ENCODE measurements at regions not wholly inside any gene's neighbourhood (a gene's known extent, or its start where the extent isn't known, plus 50 kb on each side); places are given as distances from the start of the nearest gene placed in this dataset.

DNA sequence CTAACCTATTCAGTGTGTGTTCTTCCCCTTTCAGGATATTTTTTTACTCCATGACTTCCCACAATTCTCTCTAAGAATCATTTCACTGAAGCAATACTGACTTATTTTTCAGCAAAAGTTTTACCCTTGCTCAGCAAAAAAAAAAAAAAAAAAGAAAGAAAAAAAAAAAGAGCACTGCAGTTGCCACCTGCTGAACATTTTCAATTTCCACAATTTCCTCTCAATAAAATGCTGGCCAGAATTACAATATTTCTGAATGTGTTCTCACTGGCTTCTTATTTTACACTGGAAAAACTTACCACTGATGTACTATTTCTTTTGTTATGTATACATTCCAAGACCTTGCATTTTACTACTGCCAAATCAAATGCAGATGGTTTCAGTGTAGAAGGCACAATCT lies 210.4 kb downstream of the PAPSS1 start:
- TF ChIP-seq, protein P1, sequence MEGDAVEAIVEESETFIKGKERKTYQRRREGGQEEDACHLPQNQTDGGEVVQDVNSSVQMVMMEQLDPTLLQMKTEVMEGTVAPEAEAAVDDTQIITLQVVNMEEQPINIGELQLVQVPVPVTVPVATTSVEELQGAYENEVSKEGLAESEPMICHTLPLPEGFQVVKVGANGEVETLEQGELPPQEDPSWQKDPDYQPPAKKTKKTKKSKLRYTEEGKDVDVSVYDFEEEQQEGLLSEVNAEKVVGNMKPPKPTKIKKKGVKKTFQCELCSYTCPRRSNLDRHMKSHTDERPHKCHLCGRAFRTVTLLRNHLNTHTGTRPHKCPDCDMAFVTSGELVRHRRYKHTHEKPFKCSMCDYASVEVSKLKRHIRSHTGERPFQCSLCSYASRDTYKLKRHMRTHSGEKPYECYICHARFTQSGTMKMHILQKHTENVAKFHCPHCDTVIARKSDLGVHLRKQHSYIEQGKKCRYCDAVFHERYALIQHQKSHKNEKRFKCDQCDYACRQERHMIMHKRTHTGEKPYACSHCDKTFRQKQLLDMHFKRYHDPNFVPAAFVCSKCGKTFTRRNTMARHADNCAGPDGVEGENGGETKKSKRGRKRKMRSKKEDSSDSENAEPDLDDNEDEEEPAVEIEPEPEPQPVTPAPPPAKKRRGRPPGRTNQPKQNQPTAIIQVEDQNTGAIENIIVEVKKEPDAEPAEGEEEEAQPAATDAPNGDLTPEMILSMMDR (IDR thresholded peaks at IDR 0.05; ENCODE audit: borderline replicate concordance, extremely low read depth, insufficient read depth) = no peak
- H3K4me1 ChIP-seq (ENCODE audit: control insufficient read depth in 2 of 3, insufficient read depth in 2 of 3, low read depth in 1 of 3, low read length in 3 of 3) = no peaks in the 10 kb centered on the region
- no peak overlapping the region for H3K9ac ChIP-seq (ENCODE audit: low read length in 3 of 3)
- intact Hi-C loops (cut with DNase I) = no loop called here
- H3K36me3 ChIP-seq (ENCODE audit: control insufficient read depth in 2 of 3, insufficient read depth in 3 of 3, low read length in 3 of 3) = no peaks in the 10 kb centered on the region
- DNase-seq = no peak
- H3K9me3 ChIP-seq (ENCODE audit: control insufficient read depth in 2 of 3, insufficient read depth in 1 of 3, low read length in 3 of 3) = no peaks in the 10 kb centered on the region
- H3K27me3 ChIP-seq (ENCODE audit: control insufficient read depth, insufficient read depth, low read length) = no peaks in the 10 kb centered on the region
- no peak overlapping the region for H3K27ac ChIP-seq (ENCODE audit: low read depth in 2 of 2, low read length in 2 of 2)
- H3K4me3 ChIP-seq (ENCODE audit: low read length in 3 of 3) = no peak overlapping the region
- no peak for FAIRE-seq

DNA sequence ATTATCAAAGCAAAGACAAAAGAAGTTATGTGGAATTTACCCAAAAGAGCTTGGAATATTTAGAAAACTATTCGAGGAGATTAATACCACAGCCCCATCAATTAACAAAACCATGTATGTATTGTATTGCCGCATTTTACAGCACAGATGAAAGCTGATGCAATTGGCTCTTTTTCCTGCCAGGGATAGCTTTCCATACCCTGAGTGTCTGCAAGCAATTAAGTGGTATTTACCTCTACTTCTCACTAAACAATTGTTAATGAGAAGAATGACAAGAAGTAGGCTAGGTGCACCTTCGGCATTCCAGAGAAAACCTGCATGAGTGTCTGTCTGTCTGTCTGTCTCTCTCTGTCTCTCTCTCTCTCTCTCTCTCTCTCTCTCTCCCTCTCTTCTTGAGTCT lies 219.5 kb downstream of the PAPSS1 start:
- no peak overlapping the region for H3K9ac ChIP-seq (ENCODE audit: low read length in 3 of 3)
- H3K4me3 ChIP-seq (ENCODE audit: low read length in 3 of 3) = no peak overlapping the region
- no peaks in the 10 kb centered on the region for H3K9me3 ChIP-seq (ENCODE audit: control insufficient read depth in 2 of 3, insufficient read depth in 1 of 3, low read length in 3 of 3)
- H3K36me3 ChIP-seq (ENCODE audit: control insufficient read depth in 2 of 3, insufficient read depth in 3 of 3, low read length in 3 of 3) = no peaks in the 10 kb centered on the region
- intact Hi-C loops (cut with DNase I) = no loop called here
- no peaks in the 10 kb centered on the region for H3K27me3 ChIP-seq (ENCODE audit: control insufficient read depth, insufficient read depth, low read length)
- no peak for DNase-seq
- no peaks in the 10 kb centered on the region for H3K4me1 ChIP-seq (ENCODE audit: control insufficient read depth in 2 of 3, insufficient read depth in 2 of 3, low read depth in 1 of 3, low read length in 3 of 3)
- TF ChIP-seq, protein P1 (IDR thresholded peaks at IDR 0.05; ENCODE audit: borderline replicate concordance, extremely low read depth, insufficient read depth) = no peak
- no peak for FAIRE-seq
- no peak overlapping the region for H3K27ac ChIP-seq (ENCODE audit: low read depth in 2 of 2, low read length in 2 of 2)

DNA sequence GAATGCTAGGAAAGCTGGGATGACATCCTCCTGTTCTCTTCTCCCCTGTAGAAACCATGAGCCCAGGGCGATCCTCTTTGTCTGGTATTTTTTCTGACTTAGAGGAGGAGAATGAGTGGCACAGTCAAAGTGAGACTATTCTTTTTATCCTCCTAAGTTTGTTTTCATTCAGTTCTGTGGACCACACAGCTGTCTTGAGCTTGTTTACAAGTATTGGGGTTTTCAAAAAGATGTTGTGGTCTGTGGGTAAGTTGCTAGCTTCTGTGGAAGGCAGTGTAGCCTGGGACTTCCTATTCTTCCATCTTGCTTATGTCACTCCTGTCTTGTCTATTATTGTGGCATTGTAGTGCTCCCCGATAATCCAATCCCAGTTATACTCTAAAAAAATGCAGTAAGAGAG lies 223.0 kb downstream of the PAPSS1 start:
- FAIRE-seq (no peak), DNase-seq (no peak)
- H3K9me3 ChIP-seq (ENCODE audit: control insufficient read depth in 2 of 3, insufficient read depth in 1 of 3, low read length in 3 of 3) = no peaks in the 10 kb centered on the region
- TF ChIP-seq, protein P1 (IDR thresholded peaks at IDR 0.05; ENCODE audit: borderline replicate concordance, extremely low read depth, insufficient read depth) = no peak
- no peak overlapping the region for H3K9ac ChIP-seq (ENCODE audit: low read length in 3 of 3)
- H3K27me3 ChIP-seq (ENCODE audit: control insufficient read depth, insufficient read depth, low read length) = no peaks in the 10 kb centered on the region
- H3K36me3 ChIP-seq (ENCODE audit: control insufficient read depth in 2 of 3, insufficient read depth in 3 of 3, low read length in 3 of 3) = no peaks in the 10 kb centered on the region
- no peak overlapping the region for H3K27ac ChIP-seq (ENCODE audit: low read depth in 2 of 2, low read length in 2 of 2)
- no peaks in the 10 kb centered on the region for H3K4me1 ChIP-seq (ENCODE audit: control insufficient read depth in 2 of 3, insufficient read depth in 2 of 3, low read depth in 1 of 3, low read length in 3 of 3)
- intact Hi-C loops (cut with DNase I) = no loop called here
- H3K4me3 ChIP-seq (ENCODE audit: low read length in 3 of 3) = no peak overlapping the region

DNA sequence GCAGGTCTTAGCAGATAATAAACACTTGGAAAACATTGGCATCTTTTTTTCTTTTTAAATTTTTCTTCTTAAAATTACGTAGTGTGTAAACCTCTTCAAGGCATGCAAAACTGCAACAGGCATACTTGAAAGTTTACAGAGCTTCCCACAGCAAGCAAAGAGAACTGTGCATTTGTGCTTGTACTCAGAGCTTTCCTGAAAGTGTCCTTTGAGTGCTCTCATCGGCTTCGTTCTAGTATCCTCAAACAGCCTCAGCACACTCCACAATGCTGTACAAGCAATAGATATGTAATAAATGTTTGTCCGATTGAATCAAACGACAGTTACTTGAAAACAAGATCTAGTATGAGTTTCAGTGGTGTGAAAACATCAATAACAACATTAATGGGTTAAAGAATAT lies 227.5 kb downstream of the PAPSS1 start:
- Histone ChIP-seq H3K9ac (ENCODE audit: low read length in 3 of 3) (no peak overlapping the region), H3K4me1 (ENCODE audit: control insufficient read depth in 2 of 3, insufficient read depth in 2 of 3, low read depth in 1 of 3, low read length in 3 of 3) (no peaks in the 10 kb centered on the region), H3K36me3 (ENCODE audit: control insufficient read depth in 2 of 3, insufficient read depth in 3 of 3, low read length in 3 of 3) (no peaks in the 10 kb centered on the region), H3K9me3 (ENCODE audit: control insufficient read depth in 2 of 3, insufficient read depth in 1 of 3, low read length in 3 of 3) (no peaks in the 10 kb centered on the region), H3K4me3 (ENCODE audit: low read length in 3 of 3) (no peak overlapping the region), H3K27me3 (ENCODE audit: control insufficient read depth, insufficient read depth, low read length) (no peaks in the 10 kb centered on the region), H3K27ac (ENCODE audit: low read depth in 2 of 2, low read length in 2 of 2) (no peak overlapping the region)
- DNase-seq (no peak), FAIRE-seq (no peak)
- intact Hi-C loops (cut with DNase I) = no loop called here
- TF ChIP-seq, protein P1 (IDR thresholded peaks at IDR 0.05; ENCODE audit: borderline replicate concordance, extremely low read depth, insufficient read depth) = no peak

Measured in kidney (tissue), 13 donors.